ENCODE measurements at regions not wholly inside any gene's neighbourhood (a gene's known extent, or its start where the extent isn't known, plus 50 kb on each side); places are given as distances from the start of the nearest gene placed in this dataset.

GRCh38 chr2:12948231-12948960 lies 231.7 kb downstream of the TRIB2 start:
- no peak for DNase-seq (ENCODE audit: low spot score in 2 of 2)
- WGBS, 2 donors, result 69 to 72% methylated on average over 9 of the region's 9 CpGs

GRCh38 chr2:12948961-12949353 lies 232.2 kb downstream of the TRIB2 start:
- Histone ChIP-seq H3K4me1 (no peaks in the 10 kb centered on the region), H3K4me3 (no peak overlapping the region), H3K27me3 (no peaks in the 10 kb centered on the region), H3K36me3 (no peaks in the 10 kb centered on the region), H3K27ac (no peak overlapping the region), H3K9me3 (no peaks in the 10 kb centered on the region)
- DNase-seq (ENCODE audit: low spot score in 2 of 2), result no peak
- WGBS, 2 donors, result 98 to 100% methylated on average over 2 of the region's 2 CpGs
- no peak for TF ChIP-seq EP300 (IDR thresholded peaks at IDR 0.05)
- TF ChIP-seq POLR2A (IDR thresholded peaks at IDR 0.05), result no peak
- no peak for TF ChIP-seq CTCF (IDR thresholded peaks at IDR 0.05)

More at GRCh38 chr2:12948231-12948960, 231.7 kb downstream of the TRIB2 start:
- Histone ChIP-seq H3K4me3 (no peak overlapping the region), H3K9me3 (no peaks in the 10 kb centered on the region), H3K4me1 (no peaks in the 10 kb centered on the region), H3K27ac (no peak overlapping the region), H3K27me3 (no peaks in the 10 kb centered on the region), H3K36me3 (no peaks in the 10 kb centered on the region)
- TF ChIP-seq CTCF (IDR thresholded peaks at IDR 0.05) (no peak), EP300 (IDR thresholded peaks at IDR 0.05) (no peak), POLR2A (IDR thresholded peaks at IDR 0.05) (no peak)

GRCh38 chr2:12949406-12949805 lies 232.7 kb downstream of the TRIB2 start:
- no peak for DNase-seq (ENCODE audit: low spot score in 2 of 2)
- Histone ChIP-seq H3K36me3 (no peaks in the 10 kb centered on the region), H3K27me3 (no peaks in the 10 kb centered on the region), H3K4me3 (no peak overlapping the region), H3K4me1 (no peaks in the 10 kb centered on the region), H3K9me3 (no peaks in the 10 kb centered on the region), H3K27ac (no peak overlapping the region)
- WGBS, 2 donors, result 66 to 74% methylated on average over 1 of the region's 1 CpG
- no peak for TF ChIP-seq CTCF (IDR thresholded peaks at IDR 0.05)
- TF ChIP-seq EP300 (IDR thresholded peaks at IDR 0.05), result no peak
- TF ChIP-seq POLR2A (IDR thresholded peaks at IDR 0.05), result no peak

- Histone ChIP-seq H3K9me3 (no peaks in the 10 kb centered on the region), H3K4me1 (no peaks in the 10 kb centered on the region), H3K36me3 (no peaks in the 10 kb centered on the region), H3K27me3 (no peaks in the 10 kb centered on the region), H3K27ac (no peak overlapping the region), H3K4me3 (no peak overlapping the region)
- DNase-seq (ENCODE audit: low spot score in 2 of 2), result no peak
- TF ChIP-seq EP300 (IDR thresholded peaks at IDR 0.05), result no peak
- TF ChIP-seq CTCF (IDR thresholded peaks at IDR 0.05), result no peak
- TF ChIP-seq POLR2A (IDR thresholded peaks at IDR 0.05), result no peak
- WGBS, 2 donors, result 91 to 92% methylated on average over 3 of the region's 3 CpGs
Observed at GRCh38 chr2:12950174-12950573, 233.4 kb downstream of the TRIB2 start.

GRCh38 chr2:12950957-12951656 lies 234.4 kb downstream of the TRIB2 start:
- H3K27me3 ChIP-seq, result no peaks in the 10 kb centered on the region
- no peaks in the 10 kb centered on the region for H3K4me1 ChIP-seq
- DNase-seq (ENCODE audit: low spot score in 2 of 2), result no peak
- no peak overlapping the region for H3K27ac ChIP-seq
- H3K9me3 ChIP-seq, result no peaks in the 10 kb centered on the region
- no peaks in the 10 kb centered on the region for H3K36me3 ChIP-seq
- H3K4me3 ChIP-seq, result no peak overlapping the region
- 38 to 42% methylated on average over 8 of the region's 8 CpGs for WGBS, 2 donors
- no peak for TF ChIP-seq EP300 (IDR thresholded peaks at IDR 0.05)
- TF ChIP-seq POLR2A (IDR thresholded peaks at IDR 0.05), result no peak
- no peak for TF ChIP-seq CTCF (IDR thresholded peaks at IDR 0.05)

Data from tibial nerve (tissue), 4 donors.